T47D (cell line): ENCODE measurements at regions not wholly inside any gene's neighbourhood (a gene's known extent, or its start where the extent isn't known, plus 50 kb on each side); places are given as distances from the start of the nearest gene placed in this dataset.
A peak's percentile ranks its signal among the peaks of the same experiment; 100 is the strongest.

Experiments
- DNase-seq, 2 experiments: peaks; one replicate each; pipeline versions ENCODE4 v3.0.0 to v3.0.0-alpha.2; 2011 to 2012; ENCODE audit warnings: low read depth in 1 of 2, low spot score in 1 of 2
- JUND ChIP-seq: IDR thresholded peaks from 2 replicates; pipeline ENCODE4 v1.6.1; 2012; ENCODE audit warnings: low read depth
- in situ Hi-C: cut with HindIII; loops from 2 replicates; pipeline ENCODE4 v1.10.0; 2016; ENCODE audit warnings: low sequenced_read_pairs, low pct_unique_long_range_greater_than_20kb

DNA sequence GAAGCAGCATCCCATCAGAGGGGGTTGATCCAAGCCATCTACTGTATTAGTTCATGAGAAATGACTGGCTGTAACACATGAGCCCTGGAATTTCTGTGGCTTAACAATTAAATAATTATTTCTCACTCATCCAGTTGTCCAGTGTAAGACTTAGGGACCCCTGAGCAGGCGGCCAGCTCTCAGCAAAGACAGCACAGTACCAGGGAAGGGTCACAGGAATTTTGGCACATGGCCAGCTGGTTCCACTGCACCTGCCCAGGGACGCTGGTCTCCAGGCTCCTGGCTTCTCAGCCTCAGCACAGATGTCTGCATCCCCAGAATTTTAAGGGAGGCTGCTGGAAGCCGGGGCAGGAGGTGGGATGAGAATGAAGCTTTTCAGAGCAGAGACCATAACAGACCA, 93.7 kb upstream of the DHRSX start:
- no peak for DNase-seq
- in situ Hi-C loops = no loop called here
- TF ChIP-seq JUND = no peak

DNA sequence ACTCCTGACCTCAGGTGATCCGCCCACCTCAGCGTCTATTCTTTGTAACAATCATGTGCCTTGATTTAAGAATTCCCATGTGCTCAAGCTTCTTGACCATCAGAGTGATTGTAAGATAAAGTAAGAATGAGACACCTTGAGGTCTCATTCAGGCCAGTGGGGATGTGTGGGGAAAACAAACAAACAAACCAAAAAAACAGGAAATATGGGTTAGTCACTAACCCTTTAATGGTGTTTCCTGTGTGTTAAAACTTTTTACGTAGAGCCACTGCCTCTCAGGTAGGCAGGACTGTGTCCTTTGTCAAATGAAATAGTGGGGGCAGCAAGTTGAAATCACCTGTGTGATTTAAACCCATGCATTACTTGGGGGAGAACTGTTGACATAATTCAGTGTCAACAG, 91.5 kb upstream of the DHRSX start:
- in situ Hi-C loops = no loop called here
- TF ChIP-seq JUND = no peak
- DNase-seq = peak in 1 of 2 experiments; percentile 58

DNA sequence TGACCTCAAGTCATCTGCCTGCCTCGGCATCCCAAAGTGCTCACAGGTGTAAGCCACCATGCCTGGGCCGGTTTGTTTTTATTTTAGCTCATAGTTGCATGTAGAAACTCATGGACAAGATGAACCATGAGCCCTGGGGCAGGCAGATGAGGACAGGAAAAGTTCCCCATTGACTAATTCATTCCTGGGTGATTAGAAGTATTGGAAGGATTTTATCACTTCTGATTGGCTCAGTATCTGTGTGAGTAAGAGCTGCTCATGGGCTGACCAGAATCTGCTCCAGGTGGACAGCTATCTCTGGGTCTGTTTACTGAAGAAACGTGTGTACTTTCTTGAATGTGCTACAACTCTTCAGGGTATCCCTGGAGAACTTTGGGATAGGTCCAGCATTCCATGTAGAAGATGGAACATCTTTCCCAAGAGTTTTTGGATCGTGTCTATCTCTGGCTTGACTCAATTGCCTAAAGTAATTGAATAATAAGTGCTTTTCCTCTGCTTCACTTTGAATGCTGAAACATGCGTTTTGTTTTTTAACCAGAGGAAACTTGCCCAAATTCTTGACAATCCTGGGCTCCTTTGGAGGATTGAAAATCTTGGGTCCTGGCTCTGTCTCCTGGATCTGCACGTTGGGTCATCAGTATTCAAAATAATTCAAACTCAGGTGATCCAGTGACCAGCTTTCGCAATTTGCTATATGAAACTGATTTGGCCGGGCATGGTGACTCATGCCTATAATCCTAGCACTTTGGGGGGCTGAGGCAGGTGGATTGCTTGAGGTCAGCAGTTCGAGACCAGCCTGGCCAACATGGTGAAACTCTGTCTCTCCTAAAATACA, 88.6 kb upstream of the DHRSX start:
- DNase-seq = no peak
- in situ Hi-C loops = no loop called here
- TF ChIP-seq JUND = no peak

DNA sequence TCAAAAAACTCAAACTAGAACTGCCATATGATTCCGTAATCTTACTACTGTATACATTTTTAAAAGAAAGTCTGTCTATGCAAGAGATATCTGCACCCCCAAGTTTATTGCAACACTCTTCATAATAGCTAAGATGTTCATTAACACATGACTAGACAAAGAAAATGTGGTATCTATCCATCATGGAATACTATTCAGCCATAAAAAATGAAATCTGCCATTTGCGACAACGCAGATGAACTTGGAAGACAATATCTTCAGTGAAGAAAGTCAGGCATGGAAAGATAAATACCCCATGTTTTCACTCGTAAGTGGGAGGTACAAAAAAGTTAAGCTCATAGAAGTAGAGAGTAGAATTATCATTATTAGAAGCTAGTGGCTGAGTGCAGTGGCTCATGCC, 87.3 kb upstream of the DHRSX start:
- no peak for TF ChIP-seq JUND
- in situ Hi-C loops = no loop called here
- no peak for DNase-seq

DNA sequence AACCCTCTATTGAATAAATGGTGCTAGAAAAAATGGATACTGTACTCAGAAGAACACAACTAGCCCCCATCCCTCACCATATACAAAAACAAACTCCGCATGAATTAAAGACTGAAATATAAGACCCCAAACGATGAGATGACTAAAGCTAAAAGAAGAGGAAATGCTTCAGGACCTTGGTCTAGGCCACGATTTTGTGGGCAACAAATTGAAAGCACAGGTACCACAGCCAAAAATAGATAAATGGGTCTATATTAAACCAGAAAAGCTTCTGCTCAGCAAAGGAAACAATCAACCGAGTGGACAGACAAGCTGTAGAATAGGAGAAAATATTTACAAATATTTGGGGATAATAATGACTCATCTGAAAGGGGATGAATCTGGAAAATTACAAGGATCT, 86.4 kb upstream of the DHRSX start:
- no peak for DNase-seq
- in situ Hi-C loops = no loop called here
- no peak for TF ChIP-seq JUND

DNA sequence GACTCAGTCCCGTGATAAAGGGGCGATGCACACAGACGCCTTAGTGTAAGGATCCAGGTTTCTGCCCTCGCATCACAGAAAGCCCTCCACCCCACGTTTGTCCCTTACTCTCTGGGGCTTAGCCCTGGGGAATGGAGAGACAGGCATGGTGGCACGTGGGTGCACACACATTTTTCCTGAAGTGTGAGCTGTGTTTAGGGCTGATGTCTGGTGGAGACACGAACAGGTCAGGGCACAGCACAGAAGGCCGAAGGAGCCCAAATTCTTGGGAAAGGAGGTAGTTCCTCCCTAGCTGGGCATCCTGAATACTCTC, 84.3 kb upstream of the DHRSX start:
- no peak for DNase-seq
- in situ Hi-C loops = no loop called here
- no peak for TF ChIP-seq JUND

DNA sequence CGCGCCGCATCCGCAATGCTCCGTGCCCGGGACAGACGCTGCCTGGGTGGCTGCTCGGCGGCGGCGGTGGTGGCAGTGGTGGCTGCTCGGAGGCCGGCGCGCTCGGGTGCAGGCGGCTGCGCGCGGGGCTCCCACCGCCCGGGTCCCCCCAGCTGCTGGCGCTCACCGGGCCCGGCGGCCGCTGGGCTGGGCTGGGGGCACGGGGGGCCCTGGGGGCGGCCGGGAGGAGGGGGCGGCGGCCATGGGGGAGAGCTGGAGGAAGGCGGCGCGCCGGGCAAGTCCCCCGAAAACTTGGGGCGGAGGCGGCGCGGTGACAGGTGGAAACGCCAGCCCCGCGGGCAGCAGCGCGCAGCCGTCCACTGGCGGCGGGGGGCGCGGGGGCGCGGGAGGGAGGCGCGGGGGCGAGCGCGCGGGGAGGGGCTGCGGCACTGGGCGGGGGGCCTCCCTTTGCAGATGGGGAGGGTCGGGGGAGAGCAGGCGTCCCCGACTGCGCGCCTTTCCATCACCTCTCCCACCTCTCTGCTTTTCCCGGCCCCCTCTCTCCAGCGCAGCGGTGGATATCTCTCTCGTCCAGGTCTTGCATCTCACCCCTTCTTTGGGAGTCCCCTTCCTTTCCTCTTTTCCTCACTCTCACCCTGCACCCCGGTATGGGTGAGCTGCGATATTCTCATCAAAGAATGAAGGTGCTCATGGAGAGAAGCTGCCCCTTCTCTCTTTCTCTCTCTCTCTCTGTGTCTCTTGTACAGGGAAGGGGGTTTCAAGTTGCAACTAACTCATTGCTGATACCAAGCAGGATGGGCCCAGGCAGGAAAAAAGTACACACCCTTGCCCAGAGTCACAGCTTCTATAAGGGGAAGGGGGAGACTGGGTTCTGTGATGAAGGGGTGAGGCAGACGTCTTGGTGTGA, 83.7 kb upstream of the DHRSX start:
- in situ Hi-C loops = no loop called here

DNA sequence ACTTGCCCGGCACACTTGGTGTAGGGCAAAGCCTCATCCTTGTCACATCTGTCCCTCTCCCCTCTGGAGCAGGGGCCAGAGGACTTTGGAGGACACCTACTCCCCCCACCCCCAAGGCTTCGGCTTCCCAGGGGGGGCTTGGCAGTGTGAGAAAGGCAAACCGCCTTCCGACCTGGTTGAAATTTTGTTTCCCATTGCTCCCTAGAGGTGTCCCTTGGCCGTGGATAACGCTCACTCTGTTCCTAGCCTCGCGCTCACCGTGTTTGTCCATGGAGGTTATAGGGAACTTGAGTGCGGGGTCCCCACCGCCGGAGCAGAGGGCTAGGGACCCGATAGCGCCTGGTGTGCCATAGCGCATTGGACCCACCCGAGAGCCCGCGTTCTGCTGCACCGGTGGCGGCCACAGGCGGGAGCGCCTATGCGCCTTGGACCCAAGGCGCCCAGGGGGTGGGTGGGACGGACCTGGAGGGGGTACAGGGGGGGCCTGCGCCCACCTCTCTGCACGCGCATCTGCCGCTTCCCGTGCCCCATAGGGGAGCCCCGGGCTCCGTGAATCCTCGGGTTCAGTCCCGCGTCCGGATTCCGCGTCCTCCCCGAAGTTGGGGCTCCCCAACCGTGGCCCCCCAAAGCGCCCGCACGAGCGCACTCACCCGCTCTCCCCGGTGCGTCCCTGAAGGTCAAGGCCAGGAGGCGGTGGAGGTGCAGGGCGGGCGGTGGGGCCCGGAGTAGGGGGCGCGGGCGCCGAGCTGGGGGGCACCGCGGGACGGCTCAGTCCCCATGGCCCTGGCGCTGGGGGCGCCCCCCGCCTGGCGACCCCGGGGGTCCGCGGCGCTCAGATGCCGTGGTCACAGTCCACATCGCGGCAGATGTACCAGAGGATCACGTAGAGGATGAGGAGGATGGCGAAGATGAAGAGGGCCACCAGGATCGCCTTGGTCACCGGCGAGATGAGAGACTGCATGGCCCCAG, 82.7 kb upstream of the DHRSX start:
- TF ChIP-seq JUND = no peak
- in situ Hi-C loops = no loop called here
- no peak for DNase-seq

More for the DNA sequence above, 83.7 kb upstream of the DHRSX start:
- TF ChIP-seq JUND = no peak
- no peak for DNase-seq

DNA sequence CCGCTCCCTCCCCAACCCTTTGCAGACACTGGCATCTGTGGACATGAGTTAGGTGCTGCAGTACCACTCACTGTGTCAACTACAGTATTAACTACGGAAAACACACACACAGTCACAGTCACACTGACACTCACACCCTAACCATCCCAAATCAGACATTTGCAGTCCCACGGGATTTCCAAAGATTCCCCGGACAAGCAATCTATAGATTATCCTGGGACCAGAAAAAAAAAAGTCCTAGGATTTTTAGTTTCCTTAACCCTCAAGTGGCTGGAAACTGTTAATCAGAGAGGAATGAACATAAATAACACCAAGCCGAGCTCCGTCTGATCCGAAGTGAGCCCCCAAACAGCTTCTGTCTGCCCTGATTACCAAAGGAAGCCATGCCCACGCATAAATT, 81.9 kb upstream of the DHRSX start:
- in situ Hi-C loops = no loop called here
- no peak for DNase-seq
- TF ChIP-seq JUND = no peak

DNA sequence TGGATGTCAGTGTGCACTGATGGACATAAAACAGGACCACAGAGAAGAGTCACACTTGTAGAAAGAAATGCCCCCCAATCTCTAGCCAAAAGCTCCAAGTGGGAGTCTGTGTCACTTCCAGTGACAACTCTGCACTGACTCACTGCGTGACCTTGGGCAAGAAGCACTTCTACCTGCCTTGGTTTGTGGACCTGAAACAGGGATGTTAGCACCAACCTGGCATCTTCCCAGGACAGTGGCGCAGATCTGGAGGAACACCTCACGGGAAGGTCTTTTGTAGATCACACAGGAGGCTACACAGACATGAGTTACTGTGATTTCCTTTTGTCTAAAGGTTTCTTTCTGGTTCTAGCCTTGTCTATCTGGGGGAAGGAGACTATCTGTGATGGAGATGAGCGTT, 80.5 kb upstream of the DHRSX start:
- no peak for DNase-seq
- in situ Hi-C loops = no loop called here
- TF ChIP-seq JUND = no peak

DNA sequence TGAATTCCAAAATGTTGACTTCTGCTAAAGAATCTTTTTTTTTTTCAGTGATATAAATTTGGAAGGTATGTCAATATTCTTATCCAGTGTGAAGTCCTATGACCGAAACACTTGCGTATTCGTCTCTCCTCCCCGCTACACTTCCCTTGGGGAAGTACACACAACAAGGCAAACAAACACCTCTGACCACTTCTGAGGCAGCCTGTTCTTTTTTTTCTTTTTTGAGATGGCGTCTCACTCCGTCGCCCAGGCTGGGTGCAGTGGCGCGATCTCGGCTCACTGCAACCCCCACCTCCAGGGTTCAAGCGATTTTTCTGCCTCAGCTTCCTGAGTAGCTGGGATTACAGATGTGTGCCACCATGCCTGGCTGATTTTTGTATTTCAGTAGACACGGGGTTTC, 78.1 kb upstream of the DHRSX start:
- no peak for TF ChIP-seq JUND
- no peak for DNase-seq
- in situ Hi-C loops = no loop called here

DNA sequence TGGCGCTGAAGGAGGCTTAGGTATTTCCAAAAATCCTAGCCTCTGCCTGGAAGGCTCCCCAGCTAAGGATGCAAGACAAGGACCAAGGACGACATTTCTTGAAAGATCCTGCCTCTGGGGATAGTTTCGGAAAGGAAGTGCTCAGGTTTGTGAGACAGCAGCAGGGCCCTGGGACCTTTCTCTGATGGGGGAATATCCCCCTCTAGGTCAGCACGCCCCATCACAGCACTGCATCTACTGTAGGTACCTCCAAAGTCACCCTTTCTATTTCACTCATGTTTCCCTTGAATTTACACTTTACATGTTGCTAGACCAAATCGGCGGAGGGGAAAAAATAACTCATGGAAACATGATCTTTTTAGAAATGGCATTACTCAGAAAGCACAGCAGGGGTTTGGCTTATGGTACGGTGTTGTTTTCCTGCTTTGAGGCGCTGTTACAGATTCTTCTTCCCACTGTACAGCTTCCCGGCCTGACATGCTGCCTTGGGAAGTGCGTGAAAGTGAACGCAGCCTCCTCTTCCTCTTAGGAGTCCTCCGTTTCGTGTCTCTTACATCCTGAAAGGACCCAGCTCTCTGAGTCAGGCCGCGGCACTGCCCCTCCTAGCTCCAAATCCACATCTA, 77.2 kb upstream of the DHRSX start:
- in situ Hi-C loops = no loop called here

More for the DNA sequence above, 77.2 kb upstream of the DHRSX start:
- DNase-seq = no peak
- TF ChIP-seq JUND = no peak
